ENCODE measurements at regions not wholly inside any gene's neighbourhood (a gene's known extent, or its start where the extent isn't known, plus 50 kb on each side); places are given as distances from the start of the nearest gene placed in this dataset.

GRCh38 chr6:105851606-105852005 is 234.5 kb upstream of the PRDM1 start:
- no peak overlapping the region for H3K27ac ChIP-seq
- H3K4me3 ChIP-seq (ENCODE audit: low read depth in 1 of 2, low read length in 1 of 2) = no peak overlapping the region
- H3K36me3 ChIP-seq = no peaks in the 10 kb centered on the region
- no peaks in the 10 kb centered on the region for H3K27me3 ChIP-seq
- no peaks in the 10 kb centered on the region for H3K9me3 ChIP-seq
- H3K4me1 ChIP-seq (ENCODE audit: control insufficient read depth in 1 of 2, insufficient read depth in 1 of 2, low read depth in 1 of 2, low read length in 1 of 2) = no peaks in the 10 kb centered on the region
- TF ChIP-seq CTCF (IDR thresholded peaks at IDR 0.05) = no peak

- no peaks in the 10 kb centered on the region for H3K4me1 ChIP-seq (ENCODE audit: control insufficient read depth in 1 of 2, insufficient read depth in 1 of 2, low read depth in 1 of 2, low read length in 1 of 2)
- TF ChIP-seq CTCF (IDR thresholded peaks at IDR 0.05) = no peak
Observed at GRCh38 chr6:105851113-105851580, 235.0 kb upstream of the PRDM1 start.

GRCh38 chr6:105850261-105851112 is 235.6 kb upstream of the PRDM1 start:
- Histone ChIP-seq H3K36me3 (no peaks in the 10 kb centered on the region), H3K4me3 (ENCODE audit: low read depth in 1 of 2, low read length in 1 of 2) (no peak overlapping the region), H3K27ac (no peak overlapping the region), H3K27me3 (no peaks in the 10 kb centered on the region), H3K9me3 (no peaks in the 10 kb centered on the region), H3K4me1 (ENCODE audit: control insufficient read depth in 1 of 2, insufficient read depth in 1 of 2, low read depth in 1 of 2, low read length in 1 of 2) (no peaks in the 10 kb centered on the region)
- no peak for TF ChIP-seq CTCF (IDR thresholded peaks at IDR 0.05)

More at GRCh38 chr6:105851113-105851580, 235.0 kb upstream of the PRDM1 start:
- Histone ChIP-seq H3K27me3 (no peaks in the 10 kb centered on the region), H3K4me3 (ENCODE audit: low read depth in 1 of 2, low read length in 1 of 2) (no peak overlapping the region), H3K36me3 (no peaks in the 10 kb centered on the region), H3K27ac (no peak overlapping the region), H3K9me3 (no peaks in the 10 kb centered on the region)

- no peak overlapping the region for H3K27ac ChIP-seq
- H3K4me1 ChIP-seq (ENCODE audit: control insufficient read depth in 1 of 2, insufficient read depth in 1 of 2, low read depth in 1 of 2, low read length in 1 of 2) = no peaks in the 10 kb centered on the region
- H3K27me3 ChIP-seq = no peaks in the 10 kb centered on the region
- no peak for TF ChIP-seq CTCF (IDR thresholded peaks at IDR 0.05)
- no peaks in the 10 kb centered on the region for H3K9me3 ChIP-seq
- H3K36me3 ChIP-seq = no peaks in the 10 kb centered on the region
- H3K4me3 ChIP-seq (ENCODE audit: low read depth in 1 of 2, low read length in 1 of 2) = no peak overlapping the region
Observed at GRCh38 chr6:105849746-105850145, 236.4 kb upstream of the PRDM1 start.

GRCh38 chr6:105847433-105847832 is 238.7 kb upstream of the PRDM1 start:
- no peak overlapping the region for H3K4me3 ChIP-seq (ENCODE audit: low read depth in 1 of 2, low read length in 1 of 2)
- no peaks in the 10 kb centered on the region for H3K27me3 ChIP-seq
- H3K9me3 ChIP-seq = no peaks in the 10 kb centered on the region
- no peaks in the 10 kb centered on the region for H3K36me3 ChIP-seq
- TF ChIP-seq CTCF (IDR thresholded peaks at IDR 0.05) = no peak
- H3K27ac ChIP-seq = no peak overlapping the region
- no peaks in the 10 kb centered on the region for H3K4me1 ChIP-seq (ENCODE audit: control insufficient read depth in 1 of 2, insufficient read depth in 1 of 2, low read depth in 1 of 2, low read length in 1 of 2)
